MCF 10A (cell line): ENCODE measurements at regions not wholly inside any gene's neighbourhood (a gene's known extent, or its start where the extent isn't known, plus 50 kb on each side); places are given as distances from the start of the nearest gene placed in this dataset.
A peak's percentile ranks its signal among the peaks of the same experiment; 100 is the strongest.

Source experiments
- BruUV-seq: library from RNA; stranded (reverse); fragments of 400-500 nt; replicated peaks from 2 replicates; lab custom pipeline; 2021; lab: Mats Ljungman, UMichigan
- CTCF ChIA-PET: fragments of 300-600 bp; sonication (Branson Sonifier 250); formaldehyde crosslinking; extraction: SDS; loops from one replicate; lab custom pipeline; 2021; ENCODE audit warnings: antibody characterized with exemption, inconsistent platforms; lab: Yijun Ruan, JAX
- POLR2A ChIA-PET: fragments of 300-600, 350-650 bp; sonication (Branson Sonifier 250); formaldehyde crosslinking; extraction: SDS; loops from one replicate; lab custom pipeline; 2020; ENCODE audit warnings: antibody characterized with exemption, inconsistent platforms; lab: Yijun Ruan, JAX
- DNase-seq: peaks from one replicate; pipeline ENCODE4 v3.0.0-alpha.2; 2018; ENCODE audit not compliant: unreplicated experiment
- H3K27ac Mint-ChIP-seq: one replicate; pipeline ENCODE4 v1.8.0; 2022; ENCODE audit warnings: mild to moderate bottlenecking, low read depth, mixed read lengths; ENCODE audit not compliant: unreplicated experiment
- H3K27me3 Mint-ChIP-seq: one replicate; pipeline ENCODE4 v1.8.0; 2022; ENCODE audit warnings: mixed read lengths; ENCODE audit not compliant: insufficient read depth, unreplicated experiment
- H3K36me3 Mint-ChIP-seq: one replicate; pipeline ENCODE4 v1.8.0; 2022; ENCODE audit warnings: mild to moderate bottlenecking, moderate library complexity, mixed read lengths; ENCODE audit not compliant: insufficient read depth, unreplicated experiment
- H3K4me1 Mint-ChIP-seq: one replicate; pipeline ENCODE4 v1.8.0; 2022; ENCODE audit warnings: mixed read lengths; ENCODE audit not compliant: insufficient read depth, unreplicated experiment
- H3K4me3 Mint-ChIP-seq: one replicate; pipeline ENCODE4 v1.8.0; 2022; ENCODE audit warnings: mild to moderate bottlenecking, moderate library complexity, mixed read lengths; ENCODE audit not compliant: unreplicated experiment
- H3K9me3 Mint-ChIP-seq: one replicate; pipeline ENCODE4 v1.8.0; 2022; ENCODE audit warnings: mixed read lengths; ENCODE audit not compliant: unreplicated experiment
- intact Hi-C: fragments of 100-400 bp; cut with micrococcal nuclease; formaldehyde crosslinking; loops from 2 replicates; pipeline ENCODE4 v1.14.1; 2022
- TF ChIP-seq, protein P1 (sequence below): fragments of 200-600 bp; IDR thresholded peaks from one replicate; pipeline ENCODE4 v1.8.0; 2022; ENCODE audit warnings: antibody characterized with exemption, mild to moderate bottlenecking; ENCODE audit not compliant: unreplicated experiment

GRCh38 chr5:18111906-18112465, 477.7 kb downstream of the TAF11L14 start:
- intact Hi-C loops = loop anchor here (5.0 kb wide), 1 partner anchor 195 kb away; no protein-coding TSS in a partner anchor
- Mint-ChIP-seq H3K36me3 (no peaks in the 10 kb centered on the region), H3K4me1 (peaks cover 8% of the 10 kb centered on the region), H3K4me3 (no peak overlapping the region), H3K27ac (no peak overlapping the region), H3K9me3 (no peaks in the 10 kb centered on the region), H3K27me3 (no peaks in the 10 kb centered on the region)
- TF ChIP-seq, protein P1, sequence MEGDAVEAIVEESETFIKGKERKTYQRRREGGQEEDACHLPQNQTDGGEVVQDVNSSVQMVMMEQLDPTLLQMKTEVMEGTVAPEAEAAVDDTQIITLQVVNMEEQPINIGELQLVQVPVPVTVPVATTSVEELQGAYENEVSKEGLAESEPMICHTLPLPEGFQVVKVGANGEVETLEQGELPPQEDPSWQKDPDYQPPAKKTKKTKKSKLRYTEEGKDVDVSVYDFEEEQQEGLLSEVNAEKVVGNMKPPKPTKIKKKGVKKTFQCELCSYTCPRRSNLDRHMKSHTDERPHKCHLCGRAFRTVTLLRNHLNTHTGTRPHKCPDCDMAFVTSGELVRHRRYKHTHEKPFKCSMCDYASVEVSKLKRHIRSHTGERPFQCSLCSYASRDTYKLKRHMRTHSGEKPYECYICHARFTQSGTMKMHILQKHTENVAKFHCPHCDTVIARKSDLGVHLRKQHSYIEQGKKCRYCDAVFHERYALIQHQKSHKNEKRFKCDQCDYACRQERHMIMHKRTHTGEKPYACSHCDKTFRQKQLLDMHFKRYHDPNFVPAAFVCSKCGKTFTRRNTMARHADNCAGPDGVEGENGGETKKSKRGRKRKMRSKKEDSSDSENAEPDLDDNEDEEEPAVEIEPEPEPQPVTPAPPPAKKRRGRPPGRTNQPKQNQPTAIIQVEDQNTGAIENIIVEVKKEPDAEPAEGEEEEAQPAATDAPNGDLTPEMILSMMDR = no peak
- no TSS peak for BruUV-seq
- no peak for DNase-seq
- POLR2A ChIA-PET = interaction anchor here (0.6 kb wide), 1 partner anchor 77 kb away, joined by 4 read pairs; no protein-coding TSS in a partner anchor
- CTCF ChIA-PET = interaction anchor here (0.6 to 6.7 kb wide), 8 partner anchors 14 to 1542 kb away, joined by 3 to 106 read pairs (median 4); partner anchors contain the start of gene BASP1

GRCh38 chr5:18113721-18114120, 479.5 kb downstream of the TAF11L14 start:
- intact Hi-C loops = loop anchor here (1.0 to 5.0 kb wide), 3 partner anchors 169 to 897 kb away; no protein-coding TSS in a partner anchor
- peak; percentile 41 for DNase-seq
- H3K4me1 Mint-ChIP-seq = peaks cover 8% of the 10 kb centered on the region
- no peaks in the 10 kb centered on the region for H3K27me3 Mint-ChIP-seq
- H3K4me3 Mint-ChIP-seq = peak overlapping the region; percentile 49
- peak overlapping the region; percentile 37 for H3K27ac Mint-ChIP-seq
- no TSS peak for BruUV-seq
- no peaks in the 10 kb centered on the region for H3K36me3 Mint-ChIP-seq
- H3K9me3 Mint-ChIP-seq = no peaks in the 10 kb centered on the region
- ChIA-PET CTCF (interaction anchor here (0.6 to 6.7 kb wide), 25 partner anchors 7 to 1271 kb away, joined by 3 to 106 read pairs (median 4); partner anchors contain the start of gene BASP1), POLR2A (interaction anchor here (1.9 kb wide), 1 partner anchor 898 kb away, joined by 8 read pairs; no protein-coding TSS in a partner anchor)
- TF ChIP-seq, protein P1 = peak; percentile 48

GRCh38 chr5:18114151-18114757, 480.0 kb downstream of the TAF11L14 start:
- peak overlapping the region; percentile 37 for H3K27ac Mint-ChIP-seq
- BruUV-seq = no TSS peak
- peak overlapping the region; percentile 49 for H3K4me3 Mint-ChIP-seq
- no peaks in the 10 kb centered on the region for H3K9me3 Mint-ChIP-seq
- DNase-seq = peak; percentile 27
- ChIA-PET POLR2A (interaction anchor here (1.9 kb wide), 1 partner anchor 898 kb away, joined by 8 read pairs; no protein-coding TSS in a partner anchor), CTCF (interaction anchor here (0.6 to 6.7 kb wide), 25 partner anchors 8 to 1353 kb away, joined by 3 to 106 read pairs (median 3); partner anchors contain the start of gene BASP1)
- intact Hi-C loops = loop anchor here (5.0 kb wide), 1 partner anchor 193 kb away; no protein-coding TSS in a partner anchor
- TF ChIP-seq, protein P1 = no peak
- H3K4me1 Mint-ChIP-seq = peaks cover 8% of the 10 kb centered on the region
- H3K27me3 Mint-ChIP-seq = no peaks in the 10 kb centered on the region
- no peaks in the 10 kb centered on the region for H3K36me3 Mint-ChIP-seq

DNA sequence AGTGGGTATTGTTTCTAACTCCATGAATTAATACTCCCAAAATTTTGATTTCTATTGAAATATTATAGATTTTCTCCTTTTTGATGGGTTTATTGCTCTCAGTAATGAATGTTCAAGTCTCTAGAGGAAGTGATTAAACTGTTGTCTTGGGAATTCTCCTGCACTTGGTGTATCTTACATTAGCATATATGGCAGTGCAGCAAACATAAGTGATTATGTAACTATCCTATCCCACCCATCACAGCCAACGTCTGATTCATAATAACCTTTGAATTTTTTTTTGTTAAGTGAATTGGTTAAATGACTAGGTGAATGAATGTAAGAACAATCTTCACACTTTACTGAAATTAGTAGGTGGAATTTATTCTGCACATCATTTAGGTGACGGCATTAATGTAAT, 483.7 kb downstream of the TAF11L14 start:
- intact Hi-C loops = no loop called here
- POLR2A ChIA-PET = no interaction called here
- Mint-ChIP-seq H3K27ac (no peak overlapping the region), H3K27me3 (no peaks in the 10 kb centered on the region), H3K36me3 (no peaks in the 10 kb centered on the region), H3K9me3 (no peaks in the 10 kb centered on the region), H3K4me3 (no peak overlapping the region), H3K4me1 (peaks cover 8% of the 10 kb centered on the region)
- BruUV-seq = no TSS peak
- no peak for DNase-seq
- CTCF ChIA-PET = interaction anchor here (0.8 to 2.6 kb wide), 2 partner anchors 164 to 902 kb away, joined by 3 to 10 read pairs; no protein-coding TSS in a partner anchor
- TF ChIP-seq, protein P1 = no peak
